Stimulated activated naive B cell treated with anti-CD40 and anti-IgM and Interleukin-4, amounts not matched to agents 10 μg/mL and 1 μg/mL and 100 μg/mL, for 72 hours (primary cell): ENCODE measurements at regions not wholly inside any gene's neighbourhood (a gene's known extent, or its start where the extent isn't known, plus 50 kb on each side); places are given as distances from the start of the nearest gene placed in this dataset.
A peak's percentile ranks its signal among the peaks of the same experiment; 100 is the strongest.

ENCODE experiments used
- ATAC-seq, 2 donors: fragments of 150-1000 bp; cut with Tn5 transposase; replicated peaks; 2 replicates each; pipeline ENCODE4 v1.10.0; 2021; ENCODE audit warnings: moderate library complexity in 1 of 2
- DNase-seq: peaks from one replicate; pipeline ENCODE4 v3.0.0; 2021
- H3K27ac Mint-ChIP-seq: one replicate; pipeline ENCODE4 v1.8.0; 2022; ENCODE audit warnings: mild to moderate bottlenecking, mixed read lengths
- H3K27me3 Mint-ChIP-seq, 2 donors: one replicate each; pipeline ENCODE4 v1.8.0; 2022; ENCODE audit warnings: mixed read lengths in 2 of 2
- H3K36me3 Mint-ChIP-seq, 2 donors: one replicate each; pipeline ENCODE4 v1.8.0; 2022; ENCODE audit warnings: mixed read lengths in 2 of 2, mild to moderate bottlenecking in 1 of 2
- H3K4me1 Mint-ChIP-seq, 2 donors: one replicate each; pipeline ENCODE4 v1.8.0; 2022; ENCODE audit warnings: mixed read lengths in 2 of 2, mild to moderate bottlenecking in 1 of 2
- H3K4me3 Mint-ChIP-seq, 2 donors: one replicate each; pipeline ENCODE4 v1.8.0; 2022; ENCODE audit warnings: mild to moderate bottlenecking in 2 of 2, mixed read lengths in 2 of 2, moderate library complexity in 1 of 2
- H3K9me3 Mint-ChIP-seq, 2 donors: one replicate each; pipeline ENCODE4 v1.8.0; 2022; ENCODE audit warnings: mixed read lengths in 2 of 2, mild to moderate bottlenecking in 1 of 2

- Mint-ChIP-seq H3K27ac (no peak overlapping the region), H3K9me3 (peaks cover 2 to 11% of the 10 kb centered on the region in 2 donors), H3K4me3 (no peak overlapping the region), H3K27me3 (peaks cover 12 to 26% of the 10 kb centered on the region in 2 donors), H3K4me1 (no peaks in the 10 kb centered on the region), H3K36me3 (no peaks in the 10 kb centered on the region)
- ATAC-seq (no peak), DNase-seq (no peak)
These were observed 144.2 kb downstream of the BMS1 start for GRCh38 chr10:42926843-42927242.

GRCh38 chr10:42928064-42928463 lies 145.5 kb downstream of the BMS1 start:
- no peak overlapping the region for H3K4me3 Mint-ChIP-seq
- no peaks in the 10 kb centered on the region for H3K36me3 Mint-ChIP-seq
- H3K4me1 Mint-ChIP-seq = peaks cover 4 to 8% of the 10 kb centered on the region in 2 donors
- ATAC-seq = no peak
- no peak overlapping the region for H3K27ac Mint-ChIP-seq
- H3K27me3 Mint-ChIP-seq = peaks cover 21 to 38% of the 10 kb centered on the region in 2 donors
- peaks cover under 1 to 5% of the 10 kb centered on the region in 2 donors for H3K9me3 Mint-ChIP-seq
- DNase-seq = no peak

- DNase-seq = no peak
- Mint-ChIP-seq H3K27ac (no peak overlapping the region), H3K4me3 (no peak overlapping the region), H3K27me3 (peaks cover 33 to 50% of the 10 kb centered on the region in 2 donors), H3K4me1 (peaks cover 14 to 20% of the 10 kb centered on the region in 2 donors), H3K9me3 (no peaks in the 10 kb centered on the region), H3K36me3 (no peaks in the 10 kb centered on the region)
- no peak for ATAC-seq
These were observed 146.6 kb downstream of the BMS1 start for GRCh38 chr10:42929236-42929635.

- no peaks in the 10 kb centered on the region for H3K36me3 Mint-ChIP-seq
- ATAC-seq (no peak), DNase-seq (no peak)
- H3K27me3 Mint-ChIP-seq = peaks cover 39 to 58% of the 10 kb centered on the region in 2 donors
- H3K4me1 Mint-ChIP-seq = peaks cover 17 to 24% of the 10 kb centered on the region in 2 donors
- H3K27ac Mint-ChIP-seq = no peak overlapping the region
- no peak overlapping the region for H3K4me3 Mint-ChIP-seq
- no peaks in the 10 kb centered on the region for H3K9me3 Mint-ChIP-seq
These were observed 146.9 kb upstream of the RET start for GRCh38 chr10:42929993-42930392.

- DNase-seq = no peak
- Mint-ChIP-seq H3K27me3 (peaks cover 45 to 60% of the 10 kb centered on the region in 2 donors), H3K27ac (no peak overlapping the region), H3K4me3 (no peak overlapping the region), H3K36me3 (no peaks in the 10 kb centered on the region), H3K4me1 (peaks cover 17 to 24% of the 10 kb centered on the region in 2 donors), H3K9me3 (no peaks in the 10 kb centered on the region)
- ATAC-seq = no peak
These were observed 146.2 kb upstream of the RET start for GRCh38 chr10:42930516-42931192.

- Mint-ChIP-seq H3K4me3 (no peak overlapping the region), H3K36me3 (no peaks in the 10 kb centered on the region), H3K27me3 (peaks cover 54 to 55% of the 10 kb centered on the region in 2 donors), H3K9me3 (no peaks in the 10 kb centered on the region), H3K27ac (no peak overlapping the region), H3K4me1 (peaks cover 17 to 24% of the 10 kb centered on the region in 2 donors)
- ATAC-seq (no peak), DNase-seq (no peak)
These were observed 144.8 kb upstream of the RET start for GRCh38 chr10:42932116-42932515.

GRCh38 chr10:42932735-42933447 lies 144.0 kb upstream of the RET start:
- peaks cover 17 to 24% of the 10 kb centered on the region in 2 donors for H3K4me1 Mint-ChIP-seq
- H3K36me3 Mint-ChIP-seq = no peaks in the 10 kb centered on the region
- DNase-seq (no peak), ATAC-seq (peak; percentile 39 to 47)
- peaks cover 50 to 54% of the 10 kb centered on the region in 2 donors for H3K27me3 Mint-ChIP-seq
- peak overlapping the region; percentile 72 for H3K4me3 Mint-ChIP-seq
- no peaks in the 10 kb centered on the region for H3K9me3 Mint-ChIP-seq
- peak overlapping the region; percentile 72 for H3K27ac Mint-ChIP-seq

- H3K9me3 Mint-ChIP-seq = no peaks in the 10 kb centered on the region
- no peak overlapping the region for H3K27ac Mint-ChIP-seq
- DNase-seq (no peak), ATAC-seq (peak; percentile 32 to 47)
- H3K4me3 Mint-ChIP-seq = peak overlapping the region; percentile 72
- H3K27me3 Mint-ChIP-seq = peaks cover 47 to 54% of the 10 kb centered on the region in 2 donors
- no peaks in the 10 kb centered on the region for H3K36me3 Mint-ChIP-seq
- peaks cover 17 to 24% of the 10 kb centered on the region in 2 donors for H3K4me1 Mint-ChIP-seq
These were observed 143.2 kb upstream of the RET start for GRCh38 chr10:42933448-42934340.

GRCh38 chr10:42934351-42934811 lies 142.5 kb upstream of the RET start:
- H3K9me3 Mint-ChIP-seq = no peaks in the 10 kb centered on the region
- H3K27ac Mint-ChIP-seq = no peak overlapping the region
- peaks cover 17 to 24% of the 10 kb centered on the region in 2 donors for H3K4me1 Mint-ChIP-seq
- H3K27me3 Mint-ChIP-seq = peaks cover 47 to 54% of the 10 kb centered on the region in 2 donors
- no peak for DNase-seq
- no peak for ATAC-seq
- H3K36me3 Mint-ChIP-seq = no peaks in the 10 kb centered on the region
- peak overlapping the region; percentile 72 for H3K4me3 Mint-ChIP-seq

GRCh38 chr10:42934842-42935241 lies 142.0 kb upstream of the RET start:
- Mint-ChIP-seq H3K27ac (no peak overlapping the region), H3K4me1 (peaks cover 17 to 24% of the 10 kb centered on the region in 2 donors), H3K36me3 (no peaks in the 10 kb centered on the region), H3K27me3 (peaks cover 47 to 56% of the 10 kb centered on the region in 2 donors), H3K4me3 (peak overlapping the region in 1 of 2 donors; percentile 33), H3K9me3 (no peaks in the 10 kb centered on the region)
- DNase-seq (no peak), ATAC-seq (no peak)

- Mint-ChIP-seq H3K4me3 (no peak overlapping the region), H3K4me1 (peaks cover 17 to 24% of the 10 kb centered on the region in 2 donors), H3K9me3 (no peaks in the 10 kb centered on the region), H3K27ac (no peak overlapping the region), H3K27me3 (peaks cover 47 to 54% of the 10 kb centered on the region in 2 donors), H3K36me3 (no peaks in the 10 kb centered on the region)
- ATAC-seq = no peak
- DNase-seq = no peak
These were observed 141.4 kb upstream of the RET start for GRCh38 chr10:42935466-42935865.

GRCh38 chr10:42936580-42936979 lies 140.3 kb upstream of the RET start:
- ATAC-seq = no peak
- Mint-ChIP-seq H3K4me1 (peaks cover 17 to 24% of the 10 kb centered on the region in 2 donors), H3K9me3 (no peaks in the 10 kb centered on the region), H3K27me3 (peaks cover 40 to 50% of the 10 kb centered on the region in 2 donors), H3K27ac (no peak overlapping the region), H3K4me3 (no peak overlapping the region), H3K36me3 (no peaks in the 10 kb centered on the region)
- DNase-seq = no peak

GRCh38 chr10:42937048-42937447 lies 139.8 kb upstream of the RET start:
- no peaks in the 10 kb centered on the region for H3K36me3 Mint-ChIP-seq
- peaks cover 36 to 47% of the 10 kb centered on the region in 2 donors for H3K27me3 Mint-ChIP-seq
- H3K4me1 Mint-ChIP-seq = peaks cover 17 to 24% of the 10 kb centered on the region in 2 donors
- ATAC-seq = no peak
- no peak for DNase-seq
- H3K9me3 Mint-ChIP-seq = no peaks in the 10 kb centered on the region
- H3K27ac Mint-ChIP-seq = no peak overlapping the region
- no peak overlapping the region for H3K4me3 Mint-ChIP-seq

GRCh38 chr10:42937649-42938180 lies 139.2 kb upstream of the RET start:
- H3K27me3 Mint-ChIP-seq = peaks cover 29 to 43% of the 10 kb centered on the region in 2 donors
- H3K36me3 Mint-ChIP-seq = no peaks in the 10 kb centered on the region
- no peak for DNase-seq
- H3K4me1 Mint-ChIP-seq = peaks cover 15 to 20% of the 10 kb centered on the region in 2 donors
- ATAC-seq = no peak
- H3K27ac Mint-ChIP-seq = no peak overlapping the region
- H3K9me3 Mint-ChIP-seq = no peaks in the 10 kb centered on the region
- no peak overlapping the region for H3K4me3 Mint-ChIP-seq
